HCT116 (cell line): ENCODE measurements at regions not wholly inside any gene's neighbourhood (a gene's known extent, or its start where the extent isn't known, plus 50 kb on each side); places are given as distances from the start of the nearest gene placed in this dataset.

Experiments used
- CTCF ChIP-seq, 3 experiments: fragments of 200-600 bp in 1 of 3; sonication (generic) in 1 of 3; IDR thresholded peaks in 2 of 3; conservative IDR thresholded peaks in 1 of 3; 2 replicates each; pipeline ENCODE4 v1.5.1; 2012 to 2017; ENCODE audit warnings: low read depth in 2 of 3, low read length in 2 of 3, antibody characterized with exemption in 1 of 3, borderline replicate concordance in 1 of 3, control low read depth in 1 of 3, mild to moderate bottlenecking in 1 of 3, mixed read lengths in 1 of 3, mixed run types in 1 of 3, moderate library complexity in 1 of 3; ENCODE audit not compliant: insufficient read depth in 1 of 3
- POLR2AphosphoS5 ChIP-seq: IDR thresholded peaks from 2 replicates; pipeline ENCODE4 v1.6.1; 2011; ENCODE audit warnings: mild to moderate bottlenecking, low read depth, low read length, moderate library complexity
- RAD21 ChIP-seq: IDR thresholded peaks from 2 replicates; pipeline ENCODE4 v1.6.1; 2012; ENCODE audit warnings: low read depth, mild to moderate bottlenecking

- TF ChIP-seq CTCF (IDR thresholded peaks at IDR 0.05 in 2 of 3, conservative IDR thresholded peaks at IDR 0.05 in 1 of 3; ENCODE audit: borderline replicate concordance in 1 of 3, insufficient read depth in 1 of 3, low read depth in 2 of 3, low read length in 2 of 3) = no peak
- no peak for TF ChIP-seq RAD21
- no peak for TF ChIP-seq POLR2AphosphoS5
Observed at GRCh38 chr15:79620112-79620857, 188.1 kb downstream of the MINAR1 start.
